ENCODE measurements at regions not wholly inside any gene's neighbourhood (a gene's known extent, or its start where the extent isn't known, plus 50 kb on each side); places are given as distances from the start of the nearest gene placed in this dataset.

DNA sequence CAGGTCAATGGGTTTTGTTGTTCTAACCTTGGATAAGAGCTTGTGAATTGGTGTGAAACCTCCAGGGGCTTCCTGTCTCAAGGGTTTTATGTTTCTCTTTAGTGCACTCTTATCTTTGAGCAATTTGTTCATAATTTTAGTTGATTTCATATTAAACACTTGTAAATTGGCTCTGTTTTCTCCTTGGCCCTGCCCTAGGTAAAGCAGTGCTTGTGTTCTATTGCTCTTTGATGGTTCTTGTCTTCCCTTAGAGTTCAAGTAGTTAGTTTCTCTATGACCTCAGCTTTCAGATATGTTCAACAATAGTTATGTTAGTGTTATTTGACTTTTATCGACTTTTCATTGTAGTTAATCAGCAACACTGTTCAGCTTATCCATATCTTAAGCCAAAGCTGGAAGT, 566.4 kb upstream of the POT1 start:
- Mint-ChIP-seq H3K27ac (ENCODE audit: unreplicated experiment) (no peak overlapping the region), H3K36me3 (ENCODE audit: low read depth, unreplicated experiment) (no peaks in the 10 kb centered on the region), H3K9me3 (ENCODE audit: unreplicated experiment) (no peaks in the 10 kb centered on the region), H3K4me1 (ENCODE audit: unreplicated experiment) (no peaks in the 10 kb centered on the region), H3K4me3 (ENCODE audit: unreplicated experiment) (no peak overlapping the region), H3K27me3 (ENCODE audit: unreplicated experiment) (no peaks in the 10 kb centered on the region)
- TF ChIP-seq, protein P1, sequence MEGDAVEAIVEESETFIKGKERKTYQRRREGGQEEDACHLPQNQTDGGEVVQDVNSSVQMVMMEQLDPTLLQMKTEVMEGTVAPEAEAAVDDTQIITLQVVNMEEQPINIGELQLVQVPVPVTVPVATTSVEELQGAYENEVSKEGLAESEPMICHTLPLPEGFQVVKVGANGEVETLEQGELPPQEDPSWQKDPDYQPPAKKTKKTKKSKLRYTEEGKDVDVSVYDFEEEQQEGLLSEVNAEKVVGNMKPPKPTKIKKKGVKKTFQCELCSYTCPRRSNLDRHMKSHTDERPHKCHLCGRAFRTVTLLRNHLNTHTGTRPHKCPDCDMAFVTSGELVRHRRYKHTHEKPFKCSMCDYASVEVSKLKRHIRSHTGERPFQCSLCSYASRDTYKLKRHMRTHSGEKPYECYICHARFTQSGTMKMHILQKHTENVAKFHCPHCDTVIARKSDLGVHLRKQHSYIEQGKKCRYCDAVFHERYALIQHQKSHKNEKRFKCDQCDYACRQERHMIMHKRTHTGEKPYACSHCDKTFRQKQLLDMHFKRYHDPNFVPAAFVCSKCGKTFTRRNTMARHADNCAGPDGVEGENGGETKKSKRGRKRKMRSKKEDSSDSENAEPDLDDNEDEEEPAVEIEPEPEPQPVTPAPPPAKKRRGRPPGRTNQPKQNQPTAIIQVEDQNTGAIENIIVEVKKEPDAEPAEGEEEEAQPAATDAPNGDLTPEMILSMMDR (IDR thresholded peaks at IDR 0.05; ENCODE audit: unreplicated experiment), result no peak
- DNase-seq (ENCODE audit: low spot score), result no peak

- no peaks in the 10 kb centered on the region for H3K36me3 Mint-ChIP-seq (ENCODE audit: low read depth, unreplicated experiment)
- H3K9me3 Mint-ChIP-seq (ENCODE audit: unreplicated experiment), result no peaks in the 10 kb centered on the region
- H3K4me1 Mint-ChIP-seq (ENCODE audit: unreplicated experiment), result no peaks in the 10 kb centered on the region
- no peak overlapping the region for H3K27ac Mint-ChIP-seq (ENCODE audit: unreplicated experiment)
- H3K4me3 Mint-ChIP-seq (ENCODE audit: unreplicated experiment), result no peak overlapping the region
- no peak for DNase-seq (ENCODE audit: low spot score)
- TF ChIP-seq, protein P1 (IDR thresholded peaks at IDR 0.05; ENCODE audit: unreplicated experiment), result no peak
- H3K27me3 Mint-ChIP-seq (ENCODE audit: unreplicated experiment), result no peaks in the 10 kb centered on the region
Measured at GRCh38 chr7:125492521-125492920, 562.9 kb upstream of the POT1 start.

DNA sequence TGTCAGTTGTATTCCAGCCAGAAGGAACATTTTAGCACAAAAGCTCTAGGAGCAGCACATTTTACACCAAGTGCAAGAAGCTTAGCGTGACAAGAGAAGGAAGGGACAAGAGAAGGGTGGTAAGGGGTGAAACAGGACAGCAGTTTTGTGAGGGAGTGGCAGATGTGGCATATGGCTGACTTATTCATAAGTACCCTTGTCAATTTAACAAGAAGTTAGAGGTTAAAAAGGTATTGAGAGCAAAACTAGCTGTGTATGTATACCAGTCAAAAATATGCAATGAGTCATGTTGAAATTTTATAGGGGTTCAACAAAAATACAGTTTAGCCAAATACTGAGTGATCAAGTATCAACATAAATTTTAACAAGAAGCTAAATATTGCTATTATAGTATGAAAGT, 561.5 kb upstream of the POT1 start:
- no peaks in the 10 kb centered on the region for H3K27me3 Mint-ChIP-seq (ENCODE audit: unreplicated experiment)
- H3K27ac Mint-ChIP-seq (ENCODE audit: unreplicated experiment), result no peak overlapping the region
- no peaks in the 10 kb centered on the region for H3K36me3 Mint-ChIP-seq (ENCODE audit: low read depth, unreplicated experiment)
- TF ChIP-seq, protein P1 (IDR thresholded peaks at IDR 0.05; ENCODE audit: unreplicated experiment), result no peak
- no peaks in the 10 kb centered on the region for H3K4me1 Mint-ChIP-seq (ENCODE audit: unreplicated experiment)
- no peaks in the 10 kb centered on the region for H3K9me3 Mint-ChIP-seq (ENCODE audit: unreplicated experiment)
- DNase-seq (ENCODE audit: low spot score), result no peak
- no peak overlapping the region for H3K4me3 Mint-ChIP-seq (ENCODE audit: unreplicated experiment)

- TF ChIP-seq, protein P1 (IDR thresholded peaks at IDR 0.05; ENCODE audit: unreplicated experiment), result no peak
- H3K27ac Mint-ChIP-seq (ENCODE audit: unreplicated experiment), result no peak overlapping the region
- no peaks in the 10 kb centered on the region for H3K27me3 Mint-ChIP-seq (ENCODE audit: unreplicated experiment)
- H3K4me1 Mint-ChIP-seq (ENCODE audit: unreplicated experiment), result no peaks in the 10 kb centered on the region
- no peak overlapping the region for H3K4me3 Mint-ChIP-seq (ENCODE audit: unreplicated experiment)
- no peak for DNase-seq (ENCODE audit: low spot score)
- no peaks in the 10 kb centered on the region for H3K9me3 Mint-ChIP-seq (ENCODE audit: unreplicated experiment)
- no peaks in the 10 kb centered on the region for H3K36me3 Mint-ChIP-seq (ENCODE audit: low read depth, unreplicated experiment)
Measured at GRCh38 chr7:125490167-125490566, 560.5 kb upstream of the POT1 start.

- DNase-seq (ENCODE audit: low spot score), result no peak
- H3K4me1 Mint-ChIP-seq (ENCODE audit: unreplicated experiment), result no peaks in the 10 kb centered on the region
- TF ChIP-seq, protein P1 (IDR thresholded peaks at IDR 0.05; ENCODE audit: unreplicated experiment), result no peak
- no peak overlapping the region for H3K4me3 Mint-ChIP-seq (ENCODE audit: unreplicated experiment)
- no peaks in the 10 kb centered on the region for H3K9me3 Mint-ChIP-seq (ENCODE audit: unreplicated experiment)
- H3K36me3 Mint-ChIP-seq (ENCODE audit: low read depth, unreplicated experiment), result no peaks in the 10 kb centered on the region
- no peaks in the 10 kb centered on the region for H3K27me3 Mint-ChIP-seq (ENCODE audit: unreplicated experiment)
- H3K27ac Mint-ChIP-seq (ENCODE audit: unreplicated experiment), result no peak overlapping the region
Measured at GRCh38 chr7:125485223-125485622, 555.6 kb upstream of the POT1 start.
